PFSK-1 (cell line): ENCODE measurements at regions not wholly inside any gene's neighbourhood (a gene's known extent, or its start where the extent isn't known, plus 50 kb on each side); places are given as distances from the start of the nearest gene placed in this dataset.

Experiments used
- FOXP2 ChIP-seq: optimal IDR thresholded peaks from 2 replicates; pipeline ENCODE3; 2011; ENCODE audit warnings: borderline replicate concordance, control low read depth, inconsistent platforms; ENCODE audit not compliant: insufficient read depth; ENCODE audit errors: extremely low read length, extremely low read depth
- POLR2AphosphoS5 ChIP-seq: IDR thresholded peaks from 2 replicates; pipeline ENCODE4 v1.6.1; 2012; ENCODE audit warnings: low read depth, mild to moderate bottlenecking, control low read depth, low read length, moderate library complexity
- REST ChIP-seq, 2 experiments: IDR thresholded peaks; 2 replicates each; pipeline versions ENCODE4 v1.6.1 to v1.8.0; 2011 to 2012; ENCODE audit warnings: low read depth in 2 of 2, low read length in 2 of 2, control low read depth in 1 of 2, inconsistent platforms in 1 of 2, mild to moderate bottlenecking in 1 of 2, moderate library complexity in 1 of 2; ENCODE audit not compliant: insufficient read depth in 1 of 2
- TAF1 ChIP-seq: IDR thresholded peaks from 2 replicates; pipeline ENCODE4 v1.6.1; 2012; ENCODE audit warnings: low read length, control low read depth, borderline replicate concordance; ENCODE audit not compliant: insufficient read depth

- TF ChIP-seq POLR2AphosphoS5: no peak
- no peak for TF ChIP-seq TAF1
- no peak for TF ChIP-seq REST (IDR thresholded peaks at IDR 0.05; ENCODE audit: insufficient read depth in 1 of 2, low read depth in 2 of 2, low read length in 2 of 2)
- no peak for TF ChIP-seq FOXP2
Measured at GRCh38 chr13:105587786-105588185, 947.7 kb downstream of the EFNB2 start.
